ENCODE measurements at regions not wholly inside any gene's neighbourhood (a gene's known extent, or its start where the extent isn't known, plus 50 kb on each side); places are given as distances from the start of the nearest gene placed in this dataset.

DNA sequence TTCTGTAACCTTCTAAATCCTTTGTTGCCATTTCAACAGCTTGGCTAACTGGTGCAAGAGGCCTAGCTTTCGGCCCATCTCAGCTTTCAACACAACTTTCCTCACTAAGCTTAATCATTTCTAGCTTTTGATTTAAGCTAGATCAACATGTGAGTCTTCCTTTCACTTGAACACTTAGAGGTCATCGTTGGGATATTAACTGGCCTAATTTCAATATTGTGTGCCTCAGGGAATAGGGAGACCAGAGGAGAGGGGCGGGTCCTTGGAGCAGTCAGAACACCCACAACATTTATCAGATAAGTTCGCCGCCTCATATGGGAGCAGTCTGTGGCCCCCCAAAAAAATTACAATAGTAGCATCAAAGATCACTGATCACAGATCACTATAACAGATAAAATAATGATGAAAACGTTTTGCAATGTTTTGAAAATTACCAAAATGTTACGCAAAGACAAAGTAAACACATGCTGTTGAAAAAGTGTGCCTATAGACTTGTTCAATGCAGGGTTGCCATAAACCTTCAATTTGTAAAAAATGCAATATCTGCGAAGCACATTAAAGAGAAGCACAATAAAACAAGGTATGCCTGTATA lies 66.8 kb upstream of the PCSK1 start:
- in situ Hi-C loops (cut with MboI; ENCODE audit: low pct_unique_long_range_greater_than_20kb, low sequenced_read_pairs, unreplicated experiment) = no loop called here
- TF ChIP-seq, protein P1, sequence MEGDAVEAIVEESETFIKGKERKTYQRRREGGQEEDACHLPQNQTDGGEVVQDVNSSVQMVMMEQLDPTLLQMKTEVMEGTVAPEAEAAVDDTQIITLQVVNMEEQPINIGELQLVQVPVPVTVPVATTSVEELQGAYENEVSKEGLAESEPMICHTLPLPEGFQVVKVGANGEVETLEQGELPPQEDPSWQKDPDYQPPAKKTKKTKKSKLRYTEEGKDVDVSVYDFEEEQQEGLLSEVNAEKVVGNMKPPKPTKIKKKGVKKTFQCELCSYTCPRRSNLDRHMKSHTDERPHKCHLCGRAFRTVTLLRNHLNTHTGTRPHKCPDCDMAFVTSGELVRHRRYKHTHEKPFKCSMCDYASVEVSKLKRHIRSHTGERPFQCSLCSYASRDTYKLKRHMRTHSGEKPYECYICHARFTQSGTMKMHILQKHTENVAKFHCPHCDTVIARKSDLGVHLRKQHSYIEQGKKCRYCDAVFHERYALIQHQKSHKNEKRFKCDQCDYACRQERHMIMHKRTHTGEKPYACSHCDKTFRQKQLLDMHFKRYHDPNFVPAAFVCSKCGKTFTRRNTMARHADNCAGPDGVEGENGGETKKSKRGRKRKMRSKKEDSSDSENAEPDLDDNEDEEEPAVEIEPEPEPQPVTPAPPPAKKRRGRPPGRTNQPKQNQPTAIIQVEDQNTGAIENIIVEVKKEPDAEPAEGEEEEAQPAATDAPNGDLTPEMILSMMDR (IDR thresholded peaks at IDR 0.05; ENCODE audit: extremely low read depth, insufficient read depth, missing control alignments) = no peak
- DNase-seq (ENCODE audit: low spot score) = no peak

DNA sequence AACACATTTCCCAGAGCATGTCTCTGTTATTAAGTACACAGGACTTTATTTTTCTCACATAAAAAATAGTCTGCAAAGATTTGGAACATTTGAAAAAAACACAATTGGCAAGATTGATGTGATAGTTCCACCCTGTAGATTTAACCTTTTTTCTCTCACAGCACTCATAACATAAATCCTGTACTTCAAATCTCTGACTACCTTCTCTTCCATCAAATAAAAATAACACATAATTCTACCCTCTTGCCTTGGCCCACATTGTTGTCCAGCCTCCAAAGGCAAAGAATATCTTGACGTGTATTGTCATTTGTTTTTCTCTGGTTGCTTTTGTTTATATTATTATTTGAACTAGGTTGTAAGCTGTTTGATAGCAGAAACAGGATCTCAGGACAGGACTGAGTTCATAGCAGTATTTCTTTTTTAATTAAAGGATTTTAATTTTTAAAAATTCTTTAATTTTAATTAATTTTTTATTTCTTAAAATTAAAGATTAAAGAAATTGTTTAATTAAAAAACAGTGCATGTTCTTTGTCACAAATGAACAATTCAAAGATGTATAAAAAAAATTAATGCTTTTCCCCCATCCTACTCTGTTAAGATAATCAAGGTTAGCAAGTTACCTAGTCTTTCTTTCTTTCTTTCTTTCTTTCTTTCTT lies 69.1 kb upstream of the PCSK1 start:
- in situ Hi-C loops (cut with MboI; ENCODE audit: low pct_unique_long_range_greater_than_20kb, low sequenced_read_pairs, unreplicated experiment) = no loop called here
- TF ChIP-seq, protein P1 (IDR thresholded peaks at IDR 0.05; ENCODE audit: extremely low read depth, insufficient read depth, missing control alignments) = no peak

DNA sequence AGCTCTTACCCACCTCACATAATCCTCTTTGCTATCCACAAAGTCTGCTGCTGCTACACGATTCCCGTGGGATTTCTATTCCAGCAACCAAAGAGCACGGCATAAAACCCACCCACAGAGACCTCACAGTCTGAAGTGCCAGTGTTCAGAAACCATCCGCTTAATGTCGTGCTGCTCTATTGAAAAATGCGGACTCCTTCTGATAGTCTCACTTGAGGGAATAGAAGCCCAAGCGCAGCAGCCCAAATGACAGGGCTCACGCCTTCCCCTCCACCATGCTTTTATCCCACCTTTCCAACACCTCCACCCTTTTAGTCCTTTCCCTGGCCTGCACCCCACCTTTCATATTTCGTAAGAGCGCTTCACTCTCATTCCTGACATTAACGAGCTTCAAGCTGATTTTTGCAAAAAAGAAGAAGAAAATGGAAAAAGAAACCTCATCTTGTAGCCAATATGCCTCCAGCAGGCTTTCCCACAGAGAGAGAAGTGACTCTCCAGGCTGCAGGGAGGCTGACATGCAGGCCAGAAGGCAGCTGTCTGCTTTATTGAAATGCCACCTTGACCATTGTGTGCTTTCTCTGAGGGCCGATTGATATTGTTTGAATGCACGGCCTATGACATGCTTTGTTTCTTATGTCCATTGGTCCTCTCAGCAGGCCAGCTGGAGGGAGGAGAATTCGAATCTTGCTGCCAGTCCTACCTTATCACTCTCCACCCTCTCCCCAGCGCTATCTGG lies 70.6 kb upstream of the PCSK1 start:
- in situ Hi-C loops (cut with MboI; ENCODE audit: low pct_unique_long_range_greater_than_20kb, low sequenced_read_pairs, unreplicated experiment) = no loop called here
- TF ChIP-seq, protein P1 (IDR thresholded peaks at IDR 0.05; ENCODE audit: extremely low read depth, insufficient read depth, missing control alignments) = no peak
- DNase-seq (ENCODE audit: low spot score) = no peak

More for the DNA sequence above, 69.1 kb upstream of the PCSK1 start:
- no peak for DNase-seq (ENCODE audit: low spot score)

DNA sequence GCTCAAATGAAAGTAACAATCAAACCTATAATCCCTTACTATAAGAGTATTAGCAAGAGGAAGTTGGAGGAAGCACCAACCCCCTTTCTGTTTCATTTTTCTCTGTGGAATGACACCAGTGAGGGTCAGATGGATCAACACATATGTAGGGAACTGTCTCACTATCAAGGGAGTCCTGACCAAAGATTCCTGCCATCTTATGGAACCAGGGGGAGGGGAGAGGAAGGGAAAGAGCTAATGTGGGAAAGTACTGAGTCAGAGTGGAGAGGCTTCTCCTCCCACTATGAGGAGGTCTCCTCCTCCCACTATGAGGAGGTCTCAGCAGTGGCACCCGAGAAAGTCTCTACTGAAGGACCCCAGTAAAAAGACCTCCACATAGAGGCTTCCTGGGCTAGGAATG lies 73.3 kb upstream of the PCSK1 start:
- TF ChIP-seq, protein P1 (IDR thresholded peaks at IDR 0.05; ENCODE audit: extremely low read depth, insufficient read depth, missing control alignments) = no peak
- in situ Hi-C loops (cut with MboI; ENCODE audit: low pct_unique_long_range_greater_than_20kb, low sequenced_read_pairs, unreplicated experiment) = no loop called here
- no peak for DNase-seq (ENCODE audit: low spot score)

DNA sequence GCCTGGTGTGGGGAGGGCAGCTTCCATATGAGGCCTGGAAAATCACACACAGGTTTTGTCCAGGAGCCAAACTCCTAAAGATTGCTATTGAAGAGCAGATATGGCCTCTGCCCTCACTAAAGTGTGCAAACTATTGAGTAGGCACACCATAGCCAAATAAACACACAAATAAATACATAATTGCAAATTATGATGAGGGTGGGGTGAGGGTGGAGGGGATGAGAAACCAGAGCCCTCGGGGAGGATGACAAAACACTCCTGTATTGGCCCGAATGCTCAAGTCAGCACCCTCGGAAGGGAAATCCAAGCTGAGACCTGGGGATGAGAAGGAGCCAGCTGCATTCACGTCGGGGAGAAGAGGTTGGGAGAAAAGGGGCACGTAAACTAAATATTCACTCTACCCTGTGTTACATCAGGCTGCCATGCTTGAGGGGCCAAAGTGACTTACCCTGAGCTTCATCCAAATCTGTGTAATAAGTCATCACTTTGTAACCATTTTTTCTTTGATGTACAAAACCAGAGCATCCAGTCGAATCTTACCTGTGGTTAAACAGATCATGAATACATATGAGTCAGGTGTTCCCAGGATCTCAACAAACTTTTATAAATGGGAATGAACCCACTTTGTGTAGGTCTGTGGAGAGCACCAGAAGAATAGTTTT lies 73.9 kb upstream of the PCSK1 start:
- in situ Hi-C loops (cut with MboI; ENCODE audit: low pct_unique_long_range_greater_than_20kb, low sequenced_read_pairs, unreplicated experiment) = no loop called here
- TF ChIP-seq, protein P1 (IDR thresholded peaks at IDR 0.05; ENCODE audit: extremely low read depth, insufficient read depth, missing control alignments) = no peak
- DNase-seq (ENCODE audit: low spot score) = no peak

DNA sequence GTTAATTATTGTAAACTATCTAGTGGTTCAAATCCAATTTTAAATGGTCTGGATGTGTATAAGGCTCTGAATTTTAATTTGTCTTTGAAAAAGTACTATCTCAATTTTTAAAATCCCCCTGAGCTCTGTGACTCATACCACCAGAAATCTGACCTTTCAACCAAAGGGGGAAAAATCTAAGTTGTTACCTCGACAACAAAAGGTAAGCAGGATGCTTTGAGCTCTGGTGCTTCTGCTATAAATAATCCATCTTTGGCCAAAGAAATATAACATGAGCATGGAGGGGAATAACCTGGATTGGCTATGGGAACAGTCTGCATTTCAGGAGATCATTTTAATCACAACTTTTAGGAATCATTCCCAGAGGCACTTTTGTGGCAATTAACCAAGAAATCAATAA lies 76.3 kb upstream of the PCSK1 start:
- DNase-seq (ENCODE audit: low spot score) = no peak
- in situ Hi-C loops (cut with MboI; ENCODE audit: low pct_unique_long_range_greater_than_20kb, low sequenced_read_pairs, unreplicated experiment) = no loop called here
- TF ChIP-seq, protein P1 (IDR thresholded peaks at IDR 0.05; ENCODE audit: extremely low read depth, insufficient read depth, missing control alignments) = no peak

Data from GM13977 (cell line).